ENCODE measurements at regions not wholly inside any gene's neighbourhood (a gene's known extent, or its start where the extent isn't known, plus 50 kb on each side); places are given as distances from the start of the nearest gene placed in this dataset.
"Not testable (repeated sequence)": the region's sequence is repeated elsewhere in the genome, so short reads cannot be mapped to it uniquely, and the experiment has no call there.

- no peak for DNase-seq (ENCODE audit: low spot score)
Observed at GRCh38 chr1:90349510-90349909, 354.6 kb downstream of the ZNF326 start.

GRCh38 chr1:90348934-90349333 is 354.0 kb downstream of the ZNF326 start:
- DNase-seq (ENCODE audit: low spot score) = no peak

- DNase-seq (ENCODE audit: low spot score) = not testable (repeated sequence)
Observed at GRCh38 chr1:90348459-90348858, 353.5 kb downstream of the ZNF326 start.

GRCh38 chr1:90347366-90347765 is 352.5 kb downstream of the ZNF326 start:
- no peak for DNase-seq (ENCODE audit: low spot score)

- DNase-seq (ENCODE audit: low spot score) = no peak
Observed at GRCh38 chr1:90346757-90347156, 351.8 kb downstream of the ZNF326 start.

GRCh38 chr1:90346349-90346748 is 351.4 kb downstream of the ZNF326 start:
- DNase-seq (ENCODE audit: low spot score) = no peak

- DNase-seq (ENCODE audit: low spot score) = no peak
Observed at GRCh38 chr1:90344963-90345730, 350.2 kb downstream of the ZNF326 start.

GRCh38 chr1:90341516-90341915 is 346.6 kb downstream of the ZNF326 start:
- no peak for DNase-seq (ENCODE audit: low spot score)

GRCh38 chr1:90340606-90341005 is 345.7 kb downstream of the ZNF326 start:
- no peak for DNase-seq (ENCODE audit: low spot score)

- DNase-seq (ENCODE audit: low spot score) = no peak
Observed at GRCh38 chr1:90339811-90340210, 344.9 kb downstream of the ZNF326 start.

- DNase-seq (ENCODE audit: low spot score) = no peak
Observed at GRCh38 chr1:90336552-90337324, 341.8 kb downstream of the ZNF326 start.

GRCh38 chr1:90335558-90335957 is 340.6 kb downstream of the ZNF326 start:
- no peak for DNase-seq (ENCODE audit: low spot score)

- no peak for DNase-seq (ENCODE audit: low spot score)
Observed at GRCh38 chr1:90334137-90334536, 339.2 kb downstream of the ZNF326 start.

GRCh38 chr1:90325168-90325567 is 330.3 kb downstream of the ZNF326 start:
- DNase-seq (ENCODE audit: low spot score) = no peak

- DNase-seq (ENCODE audit: low spot score) = no peak
Observed at GRCh38 chr1:90322186-90322585, 327.3 kb downstream of the ZNF326 start.

- no peak for DNase-seq (ENCODE audit: low spot score)
Observed at GRCh38 chr1:90319918-90320317, 325.0 kb downstream of the ZNF326 start.

- DNase-seq (ENCODE audit: low spot score) = no peak
Observed at GRCh38 chr1:90318431-90318830, 323.5 kb downstream of the ZNF326 start.

- no peak for DNase-seq (ENCODE audit: low spot score)
Observed at GRCh38 chr1:90317628-90318027, 322.7 kb downstream of the ZNF326 start.

GRCh38 chr1:90314533-90314932 is 319.6 kb downstream of the ZNF326 start:
- no peak for DNase-seq (ENCODE audit: low spot score)

GRCh38 chr1:90313778-90314177 is 318.9 kb downstream of the ZNF326 start:
- no peak for DNase-seq (ENCODE audit: low spot score)

GRCh38 chr1:90309806-90310205 is 314.9 kb downstream of the ZNF326 start:
- no peak for DNase-seq (ENCODE audit: low spot score)

- no peak for DNase-seq (ENCODE audit: low spot score)
Observed at GRCh38 chr1:90308421-90308820, 313.5 kb downstream of the ZNF326 start.

- no peak for DNase-seq (ENCODE audit: low spot score)
Observed at GRCh38 chr1:90305577-90305976, 310.7 kb downstream of the ZNF326 start.
